OCI-LY3 (cell line): ENCODE measurements at regions not wholly inside any gene's neighbourhood (a gene's known extent, or its start where the extent isn't known, plus 50 kb on each side); places are given as distances from the start of the nearest gene placed in this dataset.

Source experiments
- CTCF ChIP-seq: fragments of 200-600, 300-600 bp; sonication (generic); IDR thresholded peaks from 2 replicates; pipeline ENCODE4 v1.5.1; 2014; ENCODE audit warnings: antibody characterized with exemption, low read length, low read depth
- EZH2phosphoT487 ChIP-seq: fragments of 200-600 bp; shearing (Covaris generic); IDR thresholded peaks from 2 replicates; pipeline ENCODE4 v1.6.1; 2018; ENCODE audit warnings: antibody characterized with exemption, mixed run types, low read depth

GRCh38 chr15:70525551-70525950 lies 237.8 kb downstream of the UACA start:
- TF ChIP-seq CTCF: no peak
- no peak for TF ChIP-seq EZH2phosphoT487
